ENCODE measurements at regions not wholly inside any gene's neighbourhood (a gene's known extent, or its start where the extent isn't known, plus 50 kb on each side); places are given as distances from the start of the nearest gene placed in this dataset.
"Not testable (repeated sequence)": the region's sequence is repeated elsewhere in the genome, so short reads cannot be mapped to it uniquely, and the experiment has no call there.

GRCh38 chr6:111928139-111928538 is 54.9 kb upstream of the FYN start (continued):
- TF ChIP-seq PCBP2 (IDR thresholded peaks at IDR 0.05; ENCODE audit: low read depth, low read length, poor library complexity, severe bottlenecking), result no peak
- no peak for TF ChIP-seq ZNF717 (CRISPR knock-in tag; IDR thresholded peaks at IDR 0.05)
- no peak for TF ChIP-seq ESRRB (CRISPR knock-in tag; IDR thresholded peaks at IDR 0.05; ENCODE audit: borderline replicate concordance)
- no peak for TF ChIP-seq CREM (IDR thresholded peaks at IDR 0.05; ENCODE audit: low read depth)
- TF ChIP-seq ZNF175 (CRISPR knock-in tag; IDR thresholded peaks at IDR 0.05; ENCODE audit: low read depth), result no peak
- TF ChIP-seq NFIC (IDR thresholded peaks at IDR 0.05), result no peak

GRCh38 chr6:111934611-111935010 is 61.4 kb upstream of the FYN start:
- DNase-seq (ENCODE audit: extremely low read depth in 1 of 4, low spot score in 3 of 4); intact Hi-C loops (cut with micrococcal nuclease): not testable (repeated sequence)
- POLR2A ChIA-PET, result interaction anchor here (0.6 kb wide), 1 partner anchor 10 kb away, joined by 3 read pairs; no protein-coding TSS in a partner anchor

More at GRCh38 chr6:111934611-111935010, 61.4 kb upstream of the FYN start:
- in situ Hi-C loops (cut with MboI); H3K4me1 ChIP-seq (replicated peaks in 1 of 2; ENCODE audit: control insufficient read depth in 2 of 2, insufficient read depth in 2 of 2, low read length in 2 of 2); H3K9me3 ChIP-seq (replicated peaks; ENCODE audit: control insufficient read depth, insufficient read depth, low read depth, low read length); H3K4me3 ChIP-seq; CTCF ChIA-PET (ENCODE audit: low intra/inter-chr PET ratio); BruUV-seq (replicated peaks); H3K9ac ChIP-seq (ENCODE audit: insufficient read depth in 1 of 2, low read depth in 2 of 2, low read length in 2 of 2); H3K79me2 ChIP-seq (ENCODE audit: control insufficient read depth, insufficient read depth, low read length); FAIRE-seq; H2AFZ ChIP-seq (ENCODE audit: low read depth, low read length); H3K27ac ChIP-seq (ENCODE audit: extremely low read depth, low read depth, low read length); H3K4me2 ChIP-seq (ENCODE audit: insufficient read depth, low read length); H4K20me1 ChIP-seq (replicated peaks; ENCODE audit: control insufficient read depth, insufficient read depth, low read length); H3K36me3 ChIP-seq (ENCODE audit: control insufficient read depth, insufficient read depth, low read length); ATAC-seq; H3K9me1 ChIP-seq (ENCODE audit: control insufficient read depth, insufficient read depth, low read length): not testable (repeated sequence)
- WGBS (ENCODE audit: insufficient coverage, low coverage, missing lambda C conversion rate), result 3% methylated on average over 5 of the region's 5 CpGs
- peaks cover 12 to 16% of the 10 kb centered on the region in 2 experiments for H3K27me3 ChIP-seq (ENCODE audit: control insufficient read depth in 2 of 2, insufficient read depth in 2 of 2, low read length in 2 of 2)

Measured in K562 (cell line).